Thyroid gland (tissue), 4 donors: ENCODE measurements at regions not wholly inside any gene's neighbourhood (a gene's known extent, or its start where the extent isn't known, plus 50 kb on each side); places are given as distances from the start of the nearest gene placed in this dataset.

Experiments used
- CTCF ChIP-seq, 6 experiments: fragments of 200-600 bp in 3 of 6; fragments of 450-650 bp in 3 of 6; sonication (generic) in 3 of 6; IDR thresholded peaks; one replicate each; pipeline ENCODE4 v1.5.1; 2016 to 2019; ENCODE audit warnings: antibody characterized with exemption in 6 of 6, mild to moderate bottlenecking in 2 of 6, inconsistent platforms in 1 of 6, moderate library complexity in 1 of 6
- POLR2A ChIP-seq, 2 donors: fragments of 450-650 bp; IDR thresholded peaks; one replicate each; pipeline ENCODE4 v1.6.1; 2017; ENCODE audit warnings: antibody characterized with exemption in 2 of 2, mild to moderate bottlenecking in 2 of 2, moderate library complexity in 1 of 2

- TF ChIP-seq CTCF (IDR thresholded peaks at IDR 0.05) (no peak), POLR2A (IDR thresholded peaks at IDR 0.05) (no peak)
Measured at GRCh38 chr2:167869200-167869599, 378.2 kb downstream of the STK39 start.
